ENCODE measurements at regions not wholly inside any gene's neighbourhood (a gene's known extent, or its start where the extent isn't known, plus 50 kb on each side); places are given as distances from the start of the nearest gene placed in this dataset.

DNA sequence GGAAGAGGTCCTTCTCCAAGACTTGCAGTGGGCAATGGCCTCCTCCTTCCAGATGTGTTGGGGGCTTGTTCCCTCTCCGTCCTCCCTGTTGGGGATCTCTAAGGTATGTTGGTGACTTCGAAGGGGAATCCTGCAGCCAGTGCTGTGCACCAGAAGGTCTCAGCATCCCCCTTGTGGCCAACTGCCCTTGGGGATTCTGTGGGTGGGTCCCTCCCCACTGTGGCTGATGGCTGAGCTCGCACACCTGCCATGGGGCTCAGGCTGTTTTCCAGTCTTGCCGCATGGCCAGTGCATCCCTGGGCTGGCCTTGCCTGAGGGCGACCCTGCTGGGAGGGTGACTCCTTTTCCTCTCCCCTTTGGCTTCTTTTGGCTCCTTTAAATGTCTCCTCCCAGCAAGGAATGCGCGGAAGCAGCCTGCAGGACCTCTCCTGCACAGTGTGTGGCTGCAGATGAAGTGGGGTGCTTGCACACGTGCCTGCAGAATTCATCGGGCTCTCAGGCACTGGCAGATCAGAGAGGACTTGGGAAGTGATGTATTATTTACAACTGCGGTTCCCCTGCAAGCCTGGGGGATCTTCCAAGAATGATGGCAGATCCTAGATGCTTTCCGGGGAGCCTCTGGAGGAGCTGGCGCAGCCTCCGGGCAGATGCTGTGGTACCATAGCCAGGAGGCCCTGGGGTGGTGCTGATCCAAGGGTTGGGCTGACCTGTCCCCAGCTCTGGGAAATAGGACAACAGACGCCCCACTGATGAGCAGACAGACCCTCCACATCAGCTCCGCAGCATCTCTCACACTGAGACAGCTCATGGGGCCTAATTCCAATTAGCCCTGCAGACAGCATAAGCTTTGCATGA lies 410.0 kb downstream of the TCERG1L start:
- H3K27ac ChIP-seq, result no peak overlapping the region
- H3K27me3 ChIP-seq (replicated peaks; ENCODE audit: insufficient read depth), result peaks cover 2% of the 10 kb centered on the region
- WGBS, result 79% methylated on average over 15 of the region's 15 CpGs
- no peaks in the 10 kb centered on the region for H3K9me3 ChIP-seq
- no peak overlapping the region for H3K4me3 ChIP-seq
- no peaks in the 10 kb centered on the region for H3K4me1 ChIP-seq (replicated peaks)
- intact Hi-C loops (cut with DNase I), result no loop called here
- TF ChIP-seq, protein P1, sequence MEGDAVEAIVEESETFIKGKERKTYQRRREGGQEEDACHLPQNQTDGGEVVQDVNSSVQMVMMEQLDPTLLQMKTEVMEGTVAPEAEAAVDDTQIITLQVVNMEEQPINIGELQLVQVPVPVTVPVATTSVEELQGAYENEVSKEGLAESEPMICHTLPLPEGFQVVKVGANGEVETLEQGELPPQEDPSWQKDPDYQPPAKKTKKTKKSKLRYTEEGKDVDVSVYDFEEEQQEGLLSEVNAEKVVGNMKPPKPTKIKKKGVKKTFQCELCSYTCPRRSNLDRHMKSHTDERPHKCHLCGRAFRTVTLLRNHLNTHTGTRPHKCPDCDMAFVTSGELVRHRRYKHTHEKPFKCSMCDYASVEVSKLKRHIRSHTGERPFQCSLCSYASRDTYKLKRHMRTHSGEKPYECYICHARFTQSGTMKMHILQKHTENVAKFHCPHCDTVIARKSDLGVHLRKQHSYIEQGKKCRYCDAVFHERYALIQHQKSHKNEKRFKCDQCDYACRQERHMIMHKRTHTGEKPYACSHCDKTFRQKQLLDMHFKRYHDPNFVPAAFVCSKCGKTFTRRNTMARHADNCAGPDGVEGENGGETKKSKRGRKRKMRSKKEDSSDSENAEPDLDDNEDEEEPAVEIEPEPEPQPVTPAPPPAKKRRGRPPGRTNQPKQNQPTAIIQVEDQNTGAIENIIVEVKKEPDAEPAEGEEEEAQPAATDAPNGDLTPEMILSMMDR (IDR thresholded peaks at IDR 0.05), result no peak
- TF ChIP-seq POLR2A (IDR thresholded peaks at IDR 0.05) (no peak), POLR2AphosphoS5 (IDR thresholded peaks at IDR 0.05) (no peak)
- DNase-seq (ENCODE audit: low spot score), result no peak
- no peaks in the 10 kb centered on the region for H3K36me3 ChIP-seq

DNA sequence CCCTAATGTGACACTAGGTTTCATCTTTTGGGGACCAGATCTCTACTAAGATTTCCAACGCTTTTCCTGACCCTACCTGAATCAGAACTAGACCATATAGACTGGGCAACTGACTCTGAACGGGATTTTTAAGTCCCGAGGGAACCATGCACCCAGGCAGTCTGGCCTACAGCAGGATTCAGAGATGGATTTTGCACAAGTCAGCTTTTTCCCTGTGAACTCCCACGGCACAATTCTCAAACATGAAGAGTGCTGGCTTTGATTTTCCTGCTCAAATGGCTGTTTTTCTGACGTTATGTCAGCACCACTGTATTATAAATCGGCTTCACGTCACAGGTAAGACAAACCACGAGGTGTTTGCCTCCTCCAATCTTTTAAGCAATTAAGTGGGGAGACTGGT lies 409.1 kb downstream of the TCERG1L start:
- Histone ChIP-seq H3K4me1 (replicated peaks) (no peaks in the 10 kb centered on the region), H3K4me3 (no peak overlapping the region), H3K27me3 (replicated peaks; ENCODE audit: insufficient read depth) (peaks cover 2% of the 10 kb centered on the region), H3K9me3 (no peaks in the 10 kb centered on the region), H3K27ac (no peak overlapping the region), H3K36me3 (no peaks in the 10 kb centered on the region)
- TF ChIP-seq POLR2AphosphoS5 (IDR thresholded peaks at IDR 0.05), result no peak
- TF ChIP-seq POLR2A (IDR thresholded peaks at IDR 0.05), result no peak
- TF ChIP-seq, protein P1 (IDR thresholded peaks at IDR 0.05), result no peak
- intact Hi-C loops (cut with DNase I), result no loop called here
- DNase-seq (ENCODE audit: low spot score), result no peak
- WGBS, result 67% methylated on average over 8 of the region's 8 CpGs

- TF ChIP-seq POLR2AphosphoS5 (IDR thresholded peaks at IDR 0.05) (no peak), POLR2A (IDR thresholded peaks at IDR 0.05) (no peak)
- TF ChIP-seq, protein P1 (IDR thresholded peaks at IDR 0.05), result no peak
- H3K27ac ChIP-seq, result no peak overlapping the region
- 85% methylated on average over 2 of the region's 2 CpGs for WGBS
- H3K9me3 ChIP-seq, result no peaks in the 10 kb centered on the region
- no peaks in the 10 kb centered on the region for H3K36me3 ChIP-seq
- no peak overlapping the region for H3K4me3 ChIP-seq
- intact Hi-C loops (cut with DNase I), result no loop called here
- no peaks in the 10 kb centered on the region for H3K4me1 ChIP-seq (replicated peaks)
- H3K27me3 ChIP-seq (replicated peaks; ENCODE audit: insufficient read depth), result peaks cover 2% of the 10 kb centered on the region
- DNase-seq (ENCODE audit: low spot score), result no peak
These were observed 408.6 kb downstream of the TCERG1L start for GRCh38 chr10:130902929-130903328.

- Histone ChIP-seq H3K9me3 (no peaks in the 10 kb centered on the region), H3K27me3 (replicated peaks; ENCODE audit: insufficient read depth) (peaks cover 2% of the 10 kb centered on the region), H3K27ac (no peak overlapping the region), H3K36me3 (no peaks in the 10 kb centered on the region), H3K4me1 (replicated peaks) (no peaks in the 10 kb centered on the region), H3K4me3 (no peak overlapping the region)
- DNase-seq (ENCODE audit: low spot score), result no peak
- 75% methylated on average over 8 of the region's 8 CpGs for WGBS
- TF ChIP-seq POLR2A (IDR thresholded peaks at IDR 0.05) (no peak), POLR2AphosphoS5 (IDR thresholded peaks at IDR 0.05) (no peak)
- TF ChIP-seq, protein P1 (IDR thresholded peaks at IDR 0.05), result no peak
- intact Hi-C loops (cut with DNase I), result no loop called here
These were observed 406.8 kb downstream of the TCERG1L start for GRCh38 chr10:130904676-130905075.

DNA sequence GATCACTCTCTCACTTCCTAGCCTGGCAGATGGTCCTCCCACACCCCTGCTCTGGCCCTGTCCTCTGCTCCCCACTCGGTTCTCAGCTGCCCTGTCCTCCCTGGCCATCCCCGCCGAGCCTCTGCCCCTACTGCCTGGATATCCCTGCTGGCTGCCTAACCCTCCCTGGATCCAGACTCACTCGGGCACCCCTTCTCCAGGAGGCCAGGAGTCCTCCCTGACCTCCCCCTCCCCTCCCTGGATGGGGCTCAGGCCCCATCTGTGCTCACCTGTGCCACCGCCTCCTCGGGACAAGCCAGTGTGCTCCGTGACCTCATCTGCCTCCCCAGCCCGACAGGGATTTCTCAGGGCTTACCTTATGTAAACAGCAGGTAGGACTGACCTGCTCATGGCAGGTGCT lies 406.1 kb downstream of the TCERG1L start:
- Histone ChIP-seq H3K27ac (no peak overlapping the region), H3K4me3 (no peak overlapping the region), H3K9me3 (no peaks in the 10 kb centered on the region), H3K27me3 (replicated peaks; ENCODE audit: insufficient read depth) (peaks cover 2% of the 10 kb centered on the region), H3K36me3 (no peaks in the 10 kb centered on the region), H3K4me1 (replicated peaks) (no peaks in the 10 kb centered on the region)
- intact Hi-C loops (cut with DNase I), result no loop called here
- DNase-seq (ENCODE audit: low spot score), result no peak
- TF ChIP-seq, protein P1 (IDR thresholded peaks at IDR 0.05), result no peak
- TF ChIP-seq POLR2A (IDR thresholded peaks at IDR 0.05) (no peak), POLR2AphosphoS5 (IDR thresholded peaks at IDR 0.05) (no peak)
- WGBS, result 71% methylated on average over 8 of the region's 8 CpGs
